ENCODE measurements at regions not wholly inside any gene's neighbourhood (a gene's known extent, or its start where the extent isn't known, plus 50 kb on each side); places are given as distances from the start of the nearest gene placed in this dataset.

GRCh38 chr1:81213279-81213678, 587.5 kb upstream of the ADGRL2 start:
- Histone ChIP-seq H3K27me3 (ENCODE audit: control insufficient read depth in 2 of 2, insufficient read depth in 2 of 2, low read length in 2 of 2) (no peaks in the 10 kb centered on the region), H3K36me3 (ENCODE audit: control insufficient read depth in 2 of 2, insufficient read depth in 2 of 2, low read length in 2 of 2) (no peaks in the 10 kb centered on the region), H3K4me3 (ENCODE audit: low read length in 2 of 2) (no peak overlapping the region)

DNA sequence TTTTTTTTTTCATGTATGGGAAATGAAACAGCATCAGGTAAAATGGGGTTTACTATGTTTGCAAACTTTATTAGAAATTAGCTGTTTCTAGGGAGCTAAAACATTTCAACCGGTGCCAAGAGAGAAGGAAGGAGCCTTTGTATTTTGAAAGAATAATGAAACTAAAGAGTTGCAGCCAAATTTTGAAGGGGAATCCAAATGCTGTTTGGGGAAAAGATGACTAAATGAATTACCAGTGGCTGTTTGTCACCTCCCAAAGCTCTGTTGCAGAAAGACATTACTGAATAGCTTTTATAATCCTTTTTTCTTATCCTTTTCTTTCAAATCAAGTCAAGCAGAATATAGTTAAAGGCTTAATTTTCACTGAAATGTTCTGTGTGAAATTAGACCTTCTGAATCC, 591.3 kb upstream of the ADGRL2 start:
- Histone ChIP-seq H3K9ac (ENCODE audit: low read depth in 1 of 2, low read length in 2 of 2) (no peak overlapping the region), H3K4me3 (ENCODE audit: low read length in 2 of 2) (no peak overlapping the region), H3K36me3 (ENCODE audit: control insufficient read depth in 2 of 2, insufficient read depth in 2 of 2, low read length in 2 of 2) (no peaks in the 10 kb centered on the region), H3K27me3 (ENCODE audit: control insufficient read depth in 2 of 2, insufficient read depth in 2 of 2, low read length in 2 of 2) (no peaks in the 10 kb centered on the region), H3K4me1 (ENCODE audit: control insufficient read depth in 2 of 2, insufficient read depth in 2 of 2, low read length in 2 of 2) (no peaks in the 10 kb centered on the region), H3K9me3 (ENCODE audit: control insufficient read depth in 2 of 2, low read length in 2 of 2) (no peaks in the 10 kb centered on the region), H3K27ac (ENCODE audit: low read depth in 2 of 2, low read length in 2 of 2) (no peak overlapping the region)

More at GRCh38 chr1:81213279-81213678, 587.5 kb upstream of the ADGRL2 start:
- H3K9ac ChIP-seq (ENCODE audit: low read depth in 1 of 2, low read length in 2 of 2), result no peak overlapping the region
- no peaks in the 10 kb centered on the region for H3K4me1 ChIP-seq (ENCODE audit: control insufficient read depth in 2 of 2, insufficient read depth in 2 of 2, low read length in 2 of 2)
- no peak overlapping the region for H3K27ac ChIP-seq (ENCODE audit: low read depth in 2 of 2, low read length in 2 of 2)
- no peaks in the 10 kb centered on the region for H3K9me3 ChIP-seq (ENCODE audit: control insufficient read depth in 2 of 2, low read length in 2 of 2)

GRCh38 chr1:81208441-81208840, 592.3 kb upstream of the ADGRL2 start:
- Histone ChIP-seq H3K9ac (ENCODE audit: low read depth in 1 of 2, low read length in 2 of 2) (no peak overlapping the region), H3K36me3 (ENCODE audit: control insufficient read depth in 2 of 2, insufficient read depth in 2 of 2, low read length in 2 of 2) (no peaks in the 10 kb centered on the region), H3K27ac (ENCODE audit: low read depth in 2 of 2, low read length in 2 of 2) (no peak overlapping the region), H3K27me3 (ENCODE audit: control insufficient read depth in 2 of 2, insufficient read depth in 2 of 2, low read length in 2 of 2) (no peaks in the 10 kb centered on the region), H3K9me3 (ENCODE audit: control insufficient read depth in 2 of 2, low read length in 2 of 2) (no peaks in the 10 kb centered on the region), H3K4me1 (ENCODE audit: control insufficient read depth in 2 of 2, insufficient read depth in 2 of 2, low read length in 2 of 2) (no peaks in the 10 kb centered on the region), H3K4me3 (ENCODE audit: low read length in 2 of 2) (no peak overlapping the region)

- H3K9ac ChIP-seq (ENCODE audit: low read depth in 1 of 2, low read length in 2 of 2), result no peak overlapping the region
Observed at GRCh38 chr1:81205956-81206355, 594.8 kb upstream of the ADGRL2 start.

DNA sequence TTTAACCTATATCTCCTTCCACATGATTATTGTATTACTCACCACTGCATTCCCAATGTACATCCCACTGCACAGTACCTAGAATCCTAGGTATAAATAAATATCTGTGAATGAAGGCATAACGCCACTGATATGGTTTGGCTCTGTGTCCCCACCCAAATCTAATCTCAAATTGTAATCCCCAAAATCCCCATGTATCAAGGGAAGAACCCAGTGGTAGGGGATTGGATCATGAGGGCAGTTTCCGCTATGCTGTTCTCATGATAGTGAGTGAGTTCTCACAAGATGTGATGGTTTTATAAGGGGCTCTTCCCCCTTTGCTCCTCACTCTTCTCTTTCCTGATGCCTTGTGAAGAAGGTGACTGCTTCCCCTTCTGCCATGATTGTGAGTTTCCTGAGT, 599.0 kb upstream of the ADGRL2 start:
- H3K4me3 ChIP-seq (ENCODE audit: low read length in 2 of 2), result no peak overlapping the region
- no peaks in the 10 kb centered on the region for H3K4me1 ChIP-seq (ENCODE audit: control insufficient read depth in 2 of 2, insufficient read depth in 2 of 2, low read length in 2 of 2)
- no peaks in the 10 kb centered on the region for H3K27me3 ChIP-seq (ENCODE audit: control insufficient read depth in 2 of 2, insufficient read depth in 2 of 2, low read length in 2 of 2)
- no peaks in the 10 kb centered on the region for H3K36me3 ChIP-seq (ENCODE audit: control insufficient read depth in 2 of 2, insufficient read depth in 2 of 2, low read length in 2 of 2)
- no peak overlapping the region for H3K27ac ChIP-seq (ENCODE audit: low read depth in 2 of 2, low read length in 2 of 2)
- H3K9ac ChIP-seq (ENCODE audit: low read depth in 1 of 2, low read length in 2 of 2), result no peak overlapping the region
- no peaks in the 10 kb centered on the region for H3K9me3 ChIP-seq (ENCODE audit: control insufficient read depth in 2 of 2, low read length in 2 of 2)

More at GRCh38 chr1:81205956-81206355, 594.8 kb upstream of the ADGRL2 start:
- Histone ChIP-seq H3K36me3 (ENCODE audit: control insufficient read depth in 2 of 2, insufficient read depth in 2 of 2, low read length in 2 of 2) (no peaks in the 10 kb centered on the region), H3K4me1 (ENCODE audit: control insufficient read depth in 2 of 2, insufficient read depth in 2 of 2, low read length in 2 of 2) (no peaks in the 10 kb centered on the region), H3K27ac (ENCODE audit: low read depth in 2 of 2, low read length in 2 of 2) (no peak overlapping the region), H3K9me3 (ENCODE audit: control insufficient read depth in 2 of 2, low read length in 2 of 2) (no peaks in the 10 kb centered on the region), H3K27me3 (ENCODE audit: control insufficient read depth in 2 of 2, insufficient read depth in 2 of 2, low read length in 2 of 2) (no peaks in the 10 kb centered on the region), H3K4me3 (ENCODE audit: low read length in 2 of 2) (no peak overlapping the region)

DNA sequence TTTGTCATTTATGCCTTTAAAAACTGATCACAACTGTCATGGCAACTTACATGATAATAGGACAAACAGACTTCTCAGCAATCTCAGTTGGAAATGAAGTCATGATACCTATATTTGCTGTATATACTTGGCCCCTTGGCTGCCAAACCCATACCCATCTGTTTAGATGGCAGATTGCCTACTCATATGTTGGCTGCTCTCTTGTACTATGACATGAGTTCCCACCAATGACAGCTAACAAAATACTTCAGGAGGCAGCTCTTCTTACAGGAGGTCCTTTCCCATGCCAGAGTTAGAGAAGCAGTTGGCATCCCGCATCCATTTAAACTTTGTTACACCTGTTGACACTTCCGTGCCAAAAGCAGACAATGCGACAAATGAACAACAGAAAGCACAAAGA, 603.1 kb upstream of the ADGRL2 start:
- H3K27me3 ChIP-seq (ENCODE audit: control insufficient read depth in 2 of 2, insufficient read depth in 2 of 2, low read length in 2 of 2), result no peaks in the 10 kb centered on the region
- no peak overlapping the region for H3K27ac ChIP-seq (ENCODE audit: low read depth in 2 of 2, low read length in 2 of 2)
- no peaks in the 10 kb centered on the region for H3K4me1 ChIP-seq (ENCODE audit: control insufficient read depth in 2 of 2, insufficient read depth in 2 of 2, low read length in 2 of 2)
- no peaks in the 10 kb centered on the region for H3K9me3 ChIP-seq (ENCODE audit: control insufficient read depth in 2 of 2, low read length in 2 of 2)
- H3K9ac ChIP-seq (ENCODE audit: low read depth in 1 of 2, low read length in 2 of 2), result no peak overlapping the region
- no peak overlapping the region for H3K4me3 ChIP-seq (ENCODE audit: low read length in 2 of 2)
- no peaks in the 10 kb centered on the region for H3K36me3 ChIP-seq (ENCODE audit: control insufficient read depth in 2 of 2, insufficient read depth in 2 of 2, low read length in 2 of 2)

DNA sequence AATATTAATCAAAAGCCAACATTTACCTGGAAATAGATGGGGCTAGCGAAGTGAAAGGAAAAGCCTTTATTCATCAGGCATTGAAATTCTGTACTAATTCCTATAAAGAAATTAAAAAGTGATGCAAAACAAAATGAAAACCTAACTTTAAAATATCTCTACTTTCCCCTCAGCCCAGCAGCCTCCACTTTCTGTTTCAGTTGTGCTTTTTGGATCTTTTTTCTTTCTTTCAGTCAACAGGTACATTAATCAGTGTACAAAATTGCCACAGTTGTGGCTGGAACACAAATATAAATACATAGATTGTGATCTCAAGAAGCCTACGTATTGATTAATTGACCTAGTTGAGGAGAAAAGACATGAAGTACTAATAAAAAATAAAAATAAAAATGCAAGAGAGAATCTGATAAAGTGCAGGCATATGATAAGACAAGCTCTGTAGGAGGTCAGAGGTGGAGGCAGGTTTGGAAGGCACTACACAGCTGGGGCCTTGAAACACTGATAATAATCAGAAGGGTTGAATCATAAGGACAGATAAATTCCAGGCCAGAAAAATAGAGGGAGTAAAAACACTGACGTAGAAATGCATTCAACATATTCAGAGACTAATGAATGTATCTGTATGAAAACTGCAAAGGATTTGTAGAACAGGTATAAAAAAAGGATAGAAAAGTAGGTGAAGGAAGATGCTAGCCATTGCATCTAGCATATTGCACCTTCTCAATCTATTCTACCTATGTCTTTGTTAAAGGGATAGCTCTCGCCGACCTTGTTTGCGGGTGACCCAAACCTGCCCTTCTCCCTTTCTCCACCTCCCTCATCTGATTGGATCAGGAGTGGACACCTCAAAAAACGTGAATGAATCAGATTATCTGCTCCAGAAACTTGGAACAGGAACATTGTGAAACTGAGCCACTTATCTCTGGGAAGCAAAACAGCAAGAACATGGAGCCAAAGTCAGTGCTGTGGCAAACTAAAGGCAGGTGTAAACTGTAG, 607.8 kb upstream of the ADGRL2 start:
- H3K4me1 ChIP-seq (ENCODE audit: control insufficient read depth in 2 of 2, insufficient read depth in 2 of 2, low read length in 2 of 2), result no peaks in the 10 kb centered on the region
- no peaks in the 10 kb centered on the region for H3K9me3 ChIP-seq (ENCODE audit: control insufficient read depth in 2 of 2, low read length in 2 of 2)
- H3K27ac ChIP-seq (ENCODE audit: low read depth in 2 of 2, low read length in 2 of 2), result no peak overlapping the region
- H3K4me3 ChIP-seq (ENCODE audit: low read length in 2 of 2), result no peak overlapping the region
- no peaks in the 10 kb centered on the region for H3K27me3 ChIP-seq (ENCODE audit: control insufficient read depth in 2 of 2, insufficient read depth in 2 of 2, low read length in 2 of 2)
- H3K36me3 ChIP-seq (ENCODE audit: control insufficient read depth in 2 of 2, insufficient read depth in 2 of 2, low read length in 2 of 2), result no peaks in the 10 kb centered on the region
- H3K9ac ChIP-seq (ENCODE audit: low read depth in 1 of 2, low read length in 2 of 2), result no peak overlapping the region

GRCh38 chr1:81190003-81190402, 610.7 kb upstream of the ADGRL2 start:
- no peak overlapping the region for H3K4me3 ChIP-seq (ENCODE audit: low read length in 2 of 2)
- H3K27ac ChIP-seq (ENCODE audit: low read depth in 2 of 2, low read length in 2 of 2), result no peak overlapping the region
- H3K27me3 ChIP-seq (ENCODE audit: control insufficient read depth in 2 of 2, insufficient read depth in 2 of 2, low read length in 2 of 2), result no peaks in the 10 kb centered on the region
- H3K9ac ChIP-seq (ENCODE audit: low read depth in 1 of 2, low read length in 2 of 2), result no peak overlapping the region
- no peaks in the 10 kb centered on the region for H3K4me1 ChIP-seq (ENCODE audit: control insufficient read depth in 2 of 2, insufficient read depth in 2 of 2, low read length in 2 of 2)
- no peaks in the 10 kb centered on the region for H3K9me3 ChIP-seq (ENCODE audit: control insufficient read depth in 2 of 2, low read length in 2 of 2)
- H3K36me3 ChIP-seq (ENCODE audit: control insufficient read depth in 2 of 2, insufficient read depth in 2 of 2, low read length in 2 of 2), result no peaks in the 10 kb centered on the region

DNA sequence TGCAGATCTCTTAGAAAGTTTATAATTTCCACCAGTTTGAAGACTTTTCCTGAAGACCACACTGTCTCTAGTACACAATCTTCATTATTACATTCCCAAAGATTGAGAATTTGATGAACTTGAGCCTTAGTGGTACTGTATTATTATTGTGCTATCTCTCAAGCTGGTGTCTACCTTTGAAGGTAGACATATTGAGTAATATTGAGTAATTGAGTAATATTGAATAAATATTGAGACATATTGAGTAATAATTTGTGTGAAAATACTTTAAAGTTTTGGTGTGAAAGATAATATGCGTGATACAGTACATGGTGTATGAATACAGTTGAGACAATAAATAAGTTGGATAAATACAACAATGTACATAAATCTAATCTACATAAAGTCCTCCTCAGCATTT, 613.1 kb upstream of the ADGRL2 start:
- Histone ChIP-seq H3K36me3 (ENCODE audit: control insufficient read depth in 2 of 2, insufficient read depth in 2 of 2, low read length in 2 of 2) (no peaks in the 10 kb centered on the region), H3K4me3 (ENCODE audit: low read length in 2 of 2) (no peak overlapping the region), H3K9ac (ENCODE audit: low read depth in 1 of 2, low read length in 2 of 2) (no peak overlapping the region), H3K9me3 (ENCODE audit: control insufficient read depth in 2 of 2, low read length in 2 of 2) (no peaks in the 10 kb centered on the region), H3K27ac (ENCODE audit: low read depth in 2 of 2, low read length in 2 of 2) (no peak overlapping the region), H3K4me1 (ENCODE audit: control insufficient read depth in 2 of 2, insufficient read depth in 2 of 2, low read length in 2 of 2) (no peaks in the 10 kb centered on the region), H3K27me3 (ENCODE audit: control insufficient read depth in 2 of 2, insufficient read depth in 2 of 2, low read length in 2 of 2) (no peaks in the 10 kb centered on the region)

DNA sequence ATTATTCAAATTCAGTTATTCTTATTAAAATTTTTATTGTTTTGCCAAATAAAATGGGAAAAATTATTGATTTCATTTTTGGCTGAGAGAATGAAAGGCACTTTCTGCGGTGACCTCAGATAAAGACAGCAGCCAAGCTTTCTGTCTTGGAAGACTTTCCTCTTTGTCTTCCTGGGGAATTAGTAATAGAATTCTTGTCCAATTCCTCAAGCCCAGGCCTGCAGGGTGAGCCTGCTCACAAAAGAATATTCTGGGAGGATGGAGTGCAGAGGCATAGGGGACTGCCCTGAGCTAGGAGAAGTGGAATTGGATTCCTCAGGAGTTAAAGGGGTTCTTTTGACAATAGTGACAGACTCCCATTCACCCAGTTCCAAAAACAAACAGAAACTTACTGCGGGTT, 614.5 kb upstream of the ADGRL2 start:
- no peaks in the 10 kb centered on the region for H3K9me3 ChIP-seq (ENCODE audit: control insufficient read depth in 2 of 2, low read length in 2 of 2)

More for the DNA sequence above, 614.5 kb upstream of the ADGRL2 start:
- no peaks in the 10 kb centered on the region for H3K36me3 ChIP-seq (ENCODE audit: control insufficient read depth in 2 of 2, insufficient read depth in 2 of 2, low read length in 2 of 2)
- no peak overlapping the region for H3K4me3 ChIP-seq (ENCODE audit: low read length in 2 of 2)
- no peaks in the 10 kb centered on the region for H3K27me3 ChIP-seq (ENCODE audit: control insufficient read depth in 2 of 2, insufficient read depth in 2 of 2, low read length in 2 of 2)
- H3K27ac ChIP-seq (ENCODE audit: low read depth in 2 of 2, low read length in 2 of 2), result no peak overlapping the region
- H3K9ac ChIP-seq (ENCODE audit: low read depth in 1 of 2, low read length in 2 of 2), result no peak overlapping the region
- H3K4me1 ChIP-seq (ENCODE audit: control insufficient read depth in 2 of 2, insufficient read depth in 2 of 2, low read length in 2 of 2), result no peaks in the 10 kb centered on the region
